HL-60 (cell line): ENCODE measurements at regions not wholly inside any gene's neighbourhood (a gene's known extent, or its start where the extent isn't known, plus 50 kb on each side); places are given as distances from the start of the nearest gene placed in this dataset.

Experiments
- DNase-seq, 2 experiments: peaks; one replicate each; pipeline ENCODE4 v3.0.0-alpha.2; 2010 to 2020; ENCODE audit warnings: low read depth in 1 of 2, low spot score in 1 of 2
- H3K27ac ChIP-seq: fragments of 250-450 bp; sonication (Bioruptor Pico); replicated peaks from 2 replicates; pipeline ENCODE4 v1.5.1; 2020; ENCODE audit warnings: mild to moderate bottlenecking, moderate library complexity
- H3K27me3 ChIP-seq: fragments of 250-450 bp; sonication (Bioruptor Pico); 2 replicates; pipeline ENCODE4 v1.5.1; 2021; ENCODE audit warnings: mild to moderate bottlenecking, moderate library complexity; ENCODE audit not compliant: insufficient read depth, poor library complexity, severe bottlenecking
- H3K4me3 ChIP-seq: replicated peaks from 2 replicates; pipeline ENCODE4 v1.5.1; 2011; ENCODE audit warnings: mild to moderate bottlenecking, control low read depth, low read length; ENCODE audit not compliant: insufficient read depth
- CTCF ChIP-seq: IDR thresholded peaks from one replicate; pipeline ENCODE4 v1.5.1; 2011; ENCODE audit warnings: low read length, control low read depth, inconsistent platforms; ENCODE audit not compliant: insufficient read depth
- GABPA ChIP-seq: IDR thresholded peaks from 2 replicates; pipeline ENCODE4 v1.6.1; 2012; ENCODE audit warnings: low read depth
- POLR2AphosphoS5 ChIP-seq: IDR thresholded peaks from 2 replicates; pipeline ENCODE4 v1.6.1; 2012; ENCODE audit warnings: low read depth
- REST ChIP-seq: IDR thresholded peaks from 2 replicates; pipeline ENCODE4 v1.6.1; 2012; ENCODE audit warnings: low read depth; ENCODE audit not compliant: insufficient replicate concordance
- SPI1 ChIP-seq: IDR thresholded peaks from 2 replicates; pipeline ENCODE4 v1.6.1; 2012; ENCODE audit warnings: low read depth, mild to moderate bottlenecking, borderline replicate concordance

DNA sequence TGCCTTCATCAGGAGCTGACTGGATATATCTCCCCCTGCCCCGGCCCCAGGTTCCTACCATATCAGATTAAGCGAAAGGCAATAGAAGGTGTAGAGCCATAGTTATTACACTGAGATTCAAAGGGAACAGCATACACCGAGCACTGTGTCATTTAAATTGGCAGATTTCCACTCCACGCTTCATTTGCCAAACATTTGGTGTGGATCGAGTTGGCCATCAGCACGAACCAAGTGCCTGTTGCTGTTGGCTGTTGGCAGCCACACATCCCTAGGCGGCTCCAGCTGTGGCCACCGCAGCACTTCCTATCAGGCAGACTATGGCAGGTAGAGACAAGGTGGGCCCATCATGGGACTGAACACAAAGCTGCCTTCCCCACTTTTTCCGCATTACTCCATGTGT is 115.8 kb downstream of the CCNA1 start:
- Histone ChIP-seq H3K27me3 (no peaks in the 10 kb centered on the region), H3K4me3 (no peak overlapping the region), H3K27ac (no peak overlapping the region)
- no peak for DNase-seq
- TF ChIP-seq POLR2AphosphoS5 (no peak), REST (no peak), CTCF (no peak), SPI1 (no peak), GABPA (no peak)

DNA sequence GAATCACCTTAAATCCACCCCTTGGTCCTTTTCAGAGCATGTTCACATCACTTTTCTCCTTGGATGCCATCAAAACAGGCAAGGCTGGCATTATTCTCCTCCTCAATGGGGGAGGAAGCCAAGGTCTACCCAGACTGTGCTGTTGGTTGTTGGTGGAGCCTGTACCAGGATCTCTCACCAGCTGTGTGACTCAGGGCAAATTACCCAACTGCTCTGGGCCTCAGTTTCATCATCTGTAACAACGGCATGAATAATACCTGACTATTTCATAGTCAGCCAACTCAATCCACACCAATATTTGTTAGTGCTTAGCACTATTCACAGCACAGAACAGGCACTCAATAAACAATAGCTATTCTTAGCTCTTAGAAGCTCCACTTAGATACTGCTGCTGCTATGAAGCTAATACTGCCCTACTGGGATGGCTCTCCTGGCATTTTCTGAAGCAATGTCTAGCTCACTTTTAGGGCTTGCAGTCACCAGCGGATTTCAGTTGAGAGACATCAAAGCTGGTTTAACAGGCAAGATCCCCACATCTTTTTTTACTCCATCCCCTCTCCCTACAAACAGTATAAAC is 116.9 kb downstream of the CCNA1 start:
- Histone ChIP-seq H3K27ac (no peak overlapping the region), H3K4me3 (no peak overlapping the region), H3K27me3 (no peaks in the 10 kb centered on the region)
- DNase-seq, result no peak
- TF ChIP-seq CTCF, result no peak
- TF ChIP-seq REST, result no peak
- TF ChIP-seq SPI1, result no peak
- no peak for TF ChIP-seq GABPA
- TF ChIP-seq POLR2AphosphoS5, result no peak

GRCh38 chr13:36549755-36550154 is 117.5 kb downstream of the CCNA1 start:
- no peaks in the 10 kb centered on the region for H3K27me3 ChIP-seq
- TF ChIP-seq REST, result no peak
- TF ChIP-seq POLR2AphosphoS5, result no peak
- H3K27ac ChIP-seq, result no peak overlapping the region
- no peak for DNase-seq
- H3K4me3 ChIP-seq, result no peak overlapping the region

DNA sequence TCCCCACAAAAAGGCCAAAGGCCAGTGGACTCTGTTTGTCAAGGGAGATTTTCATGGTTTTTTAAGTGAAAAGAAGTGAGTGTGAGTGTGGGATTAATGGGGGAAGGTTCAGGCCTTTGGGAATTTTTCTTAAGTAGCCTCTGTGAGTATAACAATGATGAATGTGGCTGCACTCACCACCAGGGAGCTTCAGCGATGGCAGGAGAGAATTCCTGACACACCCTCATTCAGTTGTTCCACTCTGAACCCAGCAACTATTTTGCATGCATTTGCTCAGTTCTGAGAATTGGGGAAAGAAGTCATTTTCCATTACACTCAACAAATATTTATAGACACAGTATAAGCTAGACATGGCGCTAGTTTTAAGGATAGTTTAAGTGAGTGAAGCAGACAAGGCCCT is 117.9 kb downstream of the CCNA1 start:
- H3K4me3 ChIP-seq, result no peak overlapping the region
- no peak for DNase-seq
- TF ChIP-seq GABPA (no peak), REST (no peak), CTCF (no peak), SPI1 (no peak)
- no peaks in the 10 kb centered on the region for H3K27me3 ChIP-seq
- H3K27ac ChIP-seq, result no peak overlapping the region
